ENCODE measurements at regions not wholly inside any gene's neighbourhood (a gene's known extent, or its start where the extent isn't known, plus 50 kb on each side); places are given as distances from the start of the nearest gene placed in this dataset.

- no peak for TF ChIP-seq REST (IDR thresholded peaks at IDR 0.05; ENCODE audit: borderline replicate concordance in 1 of 2, low read depth in 1 of 2, low read length in 2 of 2)
Measured at GRCh38 chr12:75805320-75805719, 226.3 kb downstream of the PHLDA1 start (continued).

DNA sequence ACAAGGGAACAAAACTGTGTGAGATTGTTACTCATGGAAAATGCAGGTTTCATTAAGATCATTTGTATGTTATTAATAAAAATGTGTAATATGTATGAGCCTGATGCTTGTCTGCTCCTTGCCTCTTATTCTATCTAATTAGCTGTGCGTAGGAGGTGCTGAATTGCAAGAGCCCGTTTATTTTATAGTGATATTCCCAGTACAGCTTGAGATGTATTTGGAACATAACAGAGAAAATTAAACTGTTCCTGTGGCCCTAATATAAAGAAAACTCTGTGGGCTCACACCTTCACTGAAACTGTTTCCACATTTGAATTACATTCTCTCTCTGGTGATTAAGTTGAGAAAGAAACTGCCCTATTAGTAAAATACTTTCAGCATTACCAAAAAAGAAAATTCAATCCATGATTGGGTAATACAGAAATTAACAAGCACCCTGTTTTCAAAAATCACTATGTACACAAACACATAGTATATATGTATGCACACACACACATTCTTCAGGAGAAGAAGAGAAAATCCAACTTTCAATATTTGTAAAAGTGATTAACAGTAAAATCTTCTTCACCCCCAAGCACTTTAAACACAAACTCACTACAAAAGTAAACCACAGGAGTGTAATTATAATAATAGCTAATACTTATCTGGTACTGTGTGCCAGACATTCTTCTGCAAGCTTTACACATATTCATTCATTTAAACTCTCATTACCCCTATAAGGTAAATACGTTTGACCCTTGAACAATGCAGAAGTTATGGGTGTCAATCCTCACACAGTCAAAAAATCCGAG lies 233.2 kb downstream of the PHLDA1 start:
- ChIA-PET POLR2A (interaction anchor here (0.6 to 1.0 kb wide), 3 partner anchors 32 to 234 kb away, joined by 3 to 4 read pairs (median 4); partner anchors contain the start of gene PHLDA1), CTCF (ENCODE audit: low intra/inter-chr PET ratio, low total read pairs) (no interaction called here)
- intact Hi-C loops (cut with micrococcal nuclease; ENCODE audit: unreplicated experiment) (no loop called here), in situ Hi-C loops (cut with HindIII; ENCODE audit: extremely low pct_ligation_motif_present, low pct_unique_long_range_greater_than_20kb) (no loop called here)
- Histone ChIP-seq H3K27ac (ENCODE audit: extremely low read length, insufficient read depth, low read length) (no peak overlapping the region), H3K4me1 (ENCODE audit: insufficient read depth, low read length) (peaks cover 20% of the 10 kb centered on the region), H3K9me3 (ENCODE audit: low read length) (no peaks in the 10 kb centered on the region), H4K20me1 (ENCODE audit: insufficient read depth, low read length) (no peaks in the 10 kb centered on the region), H2AFZ (ENCODE audit: low read length) (no peak overlapping the region), H3K79me2 (ENCODE audit: insufficient read depth, low read length) (no peaks in the 10 kb centered on the region), H3K9ac (ENCODE audit: insufficient read depth, low read depth, low read length) (no peak overlapping the region), H3K27me3 (ENCODE audit: control insufficient read depth in 1 of 2, insufficient read depth in 2 of 2, low read length in 2 of 2) (no peaks in the 10 kb centered on the region), H3K4me2 (ENCODE audit: low read depth, low read length) (no peak overlapping the region), H3K36me3 (replicated peaks in 1 of 2; ENCODE audit: control insufficient read depth in 1 of 2, insufficient read depth in 2 of 2, low read length in 2 of 2) (no peaks in the 10 kb centered on the region), H3K4me3 (replicated peaks in 1 of 3; ENCODE audit: insufficient read depth in 1 of 3, low read depth in 2 of 3, low read length in 3 of 3) (no peak overlapping the region)
- WGBS (ENCODE audit: low lambda C conversion rate) = 53% methylated on average over 4 of the region's 4 CpGs
- BruUV-seq (replicated peaks) = no TSS peak
- ATAC-seq (peak; percentile 71), FAIRE-seq (peak; percentile 76), DNase-seq (ENCODE audit: low spot score) (peak; percentile 60)
- TF ChIP-seq, protein P1, sequence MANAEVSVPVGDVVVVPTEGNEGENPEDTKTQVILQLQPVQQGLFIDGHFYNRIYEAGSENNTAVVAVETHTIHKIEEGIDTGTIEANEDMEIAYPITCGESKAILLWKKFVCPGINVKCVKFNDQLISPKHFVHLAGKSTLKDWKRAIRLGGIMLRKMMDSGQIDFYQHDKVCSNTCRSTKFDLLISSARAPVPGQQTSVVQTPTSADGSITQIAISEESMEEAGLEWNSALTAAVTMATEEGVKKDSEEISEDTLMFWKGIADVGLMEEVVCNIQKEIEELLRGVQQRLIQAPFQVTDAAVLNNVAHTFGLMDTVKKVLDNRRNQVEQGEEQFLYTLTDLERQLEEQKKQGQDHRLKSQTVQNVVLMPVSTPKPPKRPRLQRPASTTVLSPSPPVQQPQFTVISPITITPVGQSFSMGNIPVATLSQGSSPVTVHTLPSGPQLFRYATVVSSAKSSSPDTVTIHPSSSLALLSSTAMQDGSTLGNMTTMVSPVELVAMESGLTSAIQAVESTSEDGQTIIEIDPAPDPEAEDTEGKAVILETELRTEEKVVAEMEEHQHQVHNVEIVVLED (CRISPR knock-in tag; IDR thresholded peaks at IDR 0.05; ENCODE audit: borderline replicate concordance) = no peak
- TF ChIP-seq ATM (IDR thresholded peaks at IDR 0.05; ENCODE audit: borderline replicate concordance) = no peak
- no peak for TF ChIP-seq PAWR (CRISPR knock-in tag; IDR thresholded peaks at IDR 0.05; ENCODE audit: borderline replicate concordance)
- no peak for TF ChIP-seq ZNF253 (CRISPR knock-in tag; IDR thresholded peaks at IDR 0.05; ENCODE audit: borderline replicate concordance)
- TF ChIP-seq ZNF678 (CRISPR knock-in tag; IDR thresholded peaks at IDR 0.05) = no peak
- TF ChIP-seq TBX3 (IDR thresholded peaks at IDR 0.05; ENCODE audit: borderline replicate concordance) = peak; percentile 91
- peak; percentile 88 for TF ChIP-seq ZNF609 (CRISPR knock-in tag; IDR thresholded peaks at IDR 0.05; ENCODE audit: borderline replicate concordance)
- no peak for TF ChIP-seq ZNF83 (CRISPR knock-in tag; IDR thresholded peaks at IDR 0.05; ENCODE audit: borderline replicate concordance)
- peak; percentile 44; the same call in 1 of the 2 replicates for TF ChIP-seq CBFB (CRISPR knock-in tag; IDR thresholded peaks at IDR 0.05)
- peak; percentile 34; the same call in 1 of the 2 replicates for TF ChIP-seq HNF4A (CRISPR knock-in tag; IDR thresholded peaks at IDR 0.05)
